RKO (cell line): ENCODE measurements at regions not wholly inside any gene's neighbourhood (a gene's known extent, or its start where the extent isn't known, plus 50 kb on each side); places are given as distances from the start of the nearest gene placed in this dataset.
"Not testable (repeated sequence)": the region's sequence is repeated elsewhere in the genome, so short reads cannot be mapped to it uniquely, and the experiment has no call there.

Experiments used
- DNase-seq: peaks from one replicate; pipeline ENCODE4 v3.0.0-alpha.2; 2016; ENCODE audit warnings: low spot score

GRCh38 chr10:25713894-25714240 is 220.2 kb upstream of the MYO3A start:
- no peak for DNase-seq

GRCh38 chr10:25724241-25724640 is 209.8 kb upstream of the MYO3A start:
- no peak for DNase-seq

GRCh38 chr10:25725917-25726716 is 207.9 kb upstream of the MYO3A start:
- DNase-seq: peak; percentile 82

- no peak for DNase-seq
Observed at GRCh38 chr10:25738776-25739175, 195.3 kb upstream of the MYO3A start.

- no peak for DNase-seq
Observed at GRCh38 chr10:25743832-25744231, 190.2 kb upstream of the MYO3A start.

- no peak for DNase-seq
Observed at GRCh38 chr10:25744574-25744973, 189.5 kb upstream of the MYO3A start.

- DNase-seq: no peak
Observed at GRCh38 chr10:25745976-25746375, 188.1 kb upstream of the MYO3A start.

GRCh38 chr10:25747084-25747483 is 186.9 kb upstream of the MYO3A start:
- no peak for DNase-seq

- DNase-seq: no peak
Observed at GRCh38 chr10:25748509-25748908, 185.5 kb upstream of the MYO3A start.

- peak; percentile 27 for DNase-seq
Observed at GRCh38 chr10:25753776-25754175, 180.3 kb upstream of the MYO3A start.

- DNase-seq: not testable (repeated sequence)
Observed at GRCh38 chr10:25755874-25756273, 178.2 kb upstream of the MYO3A start.

GRCh38 chr10:25756784-25757183 is 177.2 kb upstream of the MYO3A start:
- no peak for DNase-seq

- DNase-seq: peak; percentile 61
Observed at GRCh38 chr10:25758041-25758457, 176.0 kb upstream of the MYO3A start.

GRCh38 chr10:25758511-25758910 is 175.5 kb upstream of the MYO3A start:
- DNase-seq: no peak

GRCh38 chr10:25761937-25762336 is 172.1 kb upstream of the MYO3A start:
- DNase-seq: no peak

GRCh38 chr10:25766213-25766612 is 167.8 kb upstream of the MYO3A start:
- DNase-seq: no peak

GRCh38 chr10:25766687-25767221 is 167.3 kb upstream of the MYO3A start:
- no peak for DNase-seq

GRCh38 chr10:25768167-25768566 is 165.9 kb upstream of the MYO3A start:
- DNase-seq: peak; percentile 25

GRCh38 chr10:25778646-25779045 is 155.4 kb upstream of the MYO3A start:
- no peak for DNase-seq

GRCh38 chr10:25786161-25786560 is 147.9 kb upstream of the MYO3A start:
- DNase-seq: no peak

GRCh38 chr10:25786899-25787298 is 147.1 kb upstream of the MYO3A start:
- no peak for DNase-seq

- no peak for DNase-seq
Observed at GRCh38 chr10:25797888-25798429, 136.1 kb upstream of the MYO3A start.

- DNase-seq: no peak
Observed at GRCh38 chr10:25804505-25804904, 129.5 kb upstream of the MYO3A start.

- DNase-seq: no peak
Observed at GRCh38 chr10:25805986-25806385, 128.0 kb upstream of the MYO3A start.
